Skin of body (tissue), 1 donor: ENCODE measurements at regions not wholly inside any gene's neighbourhood (a gene's known extent, or its start where the extent isn't known, plus 50 kb on each side); places are given as distances from the start of the nearest gene placed in this dataset.
"Not testable (repeated sequence)": the region's sequence is repeated elsewhere in the genome, so short reads cannot be mapped to it uniquely, and the experiment has no call there.

Experiments used
- DNase-seq: peaks from one replicate; lab custom pipeline; 2025; lab: John Stamatoyannopoulos, UW

DNA sequence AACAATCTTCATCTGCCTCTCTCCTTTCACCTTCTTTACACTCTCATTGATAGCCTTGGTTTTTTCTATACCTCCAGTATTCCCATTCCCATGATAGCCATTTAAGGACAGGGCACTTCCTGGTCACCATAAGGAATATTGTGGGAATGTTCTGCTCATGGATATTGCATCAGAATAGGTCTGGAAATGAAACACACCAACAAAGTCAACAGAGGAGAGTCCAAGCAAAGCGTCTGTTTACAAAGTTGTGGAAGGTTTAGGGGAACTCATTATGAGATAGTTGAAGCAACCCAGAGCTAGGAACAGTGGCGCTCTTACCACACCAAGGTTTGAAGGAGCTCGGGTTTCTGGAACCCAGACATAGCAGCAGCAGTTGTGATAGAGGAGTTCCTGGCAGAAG is 150.3 kb upstream of the TNP1 start:
- no peak for DNase-seq

DNA sequence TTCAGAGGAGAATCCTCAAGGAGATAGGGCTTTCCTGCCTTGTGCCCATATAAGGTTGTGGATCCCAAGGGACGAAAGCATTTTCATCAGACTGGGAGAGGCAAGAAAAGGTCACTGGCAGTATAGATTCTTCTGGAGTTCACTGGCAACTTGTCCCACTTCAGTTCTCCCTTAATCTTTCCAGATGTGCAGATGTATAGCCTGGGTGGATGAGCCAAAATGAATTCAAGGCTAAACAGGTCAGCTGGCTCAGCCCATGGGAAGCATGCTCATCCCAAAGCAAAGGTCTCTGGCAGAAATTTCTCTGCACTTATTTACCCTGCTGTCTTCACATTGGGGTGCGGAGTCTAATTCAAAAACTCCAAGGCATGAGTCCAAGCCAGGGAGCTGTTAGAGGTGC is 148.9 kb upstream of the TNP1 start:
- peak; percentile 75 for DNase-seq

DNA sequence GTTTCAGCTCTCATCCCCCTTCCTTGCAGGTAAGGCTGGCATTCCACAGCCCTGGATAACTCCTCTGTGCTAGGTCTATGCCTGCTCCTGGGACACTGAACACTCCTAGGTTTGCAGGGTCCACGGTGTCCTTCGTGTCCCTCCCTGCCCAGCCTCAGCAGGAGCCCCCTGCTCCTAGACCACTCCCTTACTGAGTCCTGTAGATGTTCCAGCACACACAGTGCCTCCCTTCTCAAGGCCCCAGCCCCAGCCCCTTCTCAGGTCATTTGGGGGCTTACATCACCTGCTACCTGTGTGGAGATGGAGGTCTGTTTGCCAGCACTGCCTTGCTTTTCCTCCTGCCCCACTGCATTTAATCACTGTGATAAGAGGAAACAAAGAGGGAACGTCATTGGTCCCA is 146.4 kb upstream of the TNP1 start:
- no peak for DNase-seq

DNA sequence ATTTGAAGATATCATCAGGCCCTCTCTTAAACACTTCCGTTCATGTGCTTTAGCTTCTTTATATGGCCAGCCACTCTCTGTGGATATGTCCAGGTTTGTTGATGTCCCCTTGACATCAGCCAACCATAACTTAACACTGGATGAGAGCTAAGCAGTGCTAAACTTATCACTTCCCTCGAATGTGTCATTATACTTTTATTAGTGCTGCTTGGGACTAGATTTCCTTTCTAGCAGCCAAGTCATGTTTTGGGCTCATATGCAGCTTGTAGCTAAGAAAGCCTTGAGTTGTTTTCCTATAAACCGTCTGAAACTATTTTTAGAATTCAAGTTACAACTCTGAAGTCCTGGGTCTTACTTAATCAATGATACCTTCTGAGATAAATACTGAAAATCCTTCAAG is 144.8 kb upstream of the TNP1 start:
- DNase-seq, result peak; percentile 71

DNA sequence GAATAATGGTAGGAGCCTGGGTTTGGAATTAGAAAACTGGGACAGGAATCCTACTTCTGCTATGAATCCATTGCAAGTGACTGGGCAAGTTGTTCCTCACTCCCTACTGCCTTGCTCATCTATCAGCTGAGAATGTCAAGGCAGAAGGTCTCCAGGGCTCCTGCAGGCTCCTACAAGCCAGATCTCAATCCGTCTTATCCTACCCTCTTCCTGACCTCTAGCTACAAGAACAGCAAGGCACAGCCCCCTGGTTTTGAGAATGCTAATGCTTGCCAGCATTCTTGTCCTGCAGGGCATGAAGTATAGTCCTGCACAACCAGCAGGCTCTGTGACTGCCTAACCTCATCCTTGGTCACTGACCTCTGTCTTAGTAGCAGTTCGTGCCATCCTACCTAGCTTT is 141.9 kb upstream of the TNP1 start:
- DNase-seq, result no peak

DNA sequence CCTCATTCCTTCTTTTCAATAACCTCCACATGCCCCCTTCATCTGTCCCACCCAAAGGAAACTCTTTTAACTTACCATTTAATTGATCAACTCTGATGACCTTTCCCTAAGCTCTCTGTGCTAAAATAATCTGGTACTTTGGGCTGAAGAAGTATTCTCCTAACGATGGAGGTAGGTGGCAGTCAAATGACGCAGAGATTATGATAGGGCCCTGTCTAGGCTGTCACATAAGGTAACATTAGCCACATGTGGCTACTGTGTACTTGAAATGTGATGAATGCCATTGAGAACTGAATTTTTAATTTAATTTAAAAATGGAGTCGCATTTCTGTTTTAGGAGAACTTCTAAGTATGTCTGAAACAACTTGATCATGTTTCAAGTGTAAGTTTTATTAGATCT is 140.5 kb upstream of the TNP1 start:
- no peak for DNase-seq

DNA sequence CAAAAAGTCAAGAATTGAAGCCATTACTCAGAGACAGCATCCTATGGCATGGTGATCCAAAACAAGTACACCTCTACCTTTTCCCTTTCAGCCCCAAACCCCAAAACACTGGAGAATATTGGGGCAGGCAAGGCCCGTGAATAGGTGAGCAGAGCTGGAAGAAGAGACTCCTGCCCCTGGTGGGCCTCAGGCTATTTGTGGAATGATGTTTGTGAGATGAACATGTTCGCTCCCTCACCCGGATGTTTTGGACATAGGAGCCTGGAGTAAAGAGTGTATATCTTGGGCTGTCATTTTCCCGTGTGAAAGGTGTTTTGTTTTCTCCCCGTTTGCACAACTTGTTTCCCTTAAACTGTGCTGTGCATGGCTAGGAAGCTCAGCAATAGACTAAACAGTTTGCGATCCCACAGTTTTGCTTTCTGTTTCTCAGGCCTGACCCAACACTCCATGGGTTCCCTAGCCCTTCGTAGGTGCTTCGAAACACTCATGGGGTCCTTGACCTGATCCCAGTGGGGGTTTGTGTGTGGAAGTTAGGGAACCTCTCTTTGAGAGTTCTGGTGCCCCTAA is 136.5 kb upstream of the TNP1 start:
- DNase-seq, result no peak

DNA sequence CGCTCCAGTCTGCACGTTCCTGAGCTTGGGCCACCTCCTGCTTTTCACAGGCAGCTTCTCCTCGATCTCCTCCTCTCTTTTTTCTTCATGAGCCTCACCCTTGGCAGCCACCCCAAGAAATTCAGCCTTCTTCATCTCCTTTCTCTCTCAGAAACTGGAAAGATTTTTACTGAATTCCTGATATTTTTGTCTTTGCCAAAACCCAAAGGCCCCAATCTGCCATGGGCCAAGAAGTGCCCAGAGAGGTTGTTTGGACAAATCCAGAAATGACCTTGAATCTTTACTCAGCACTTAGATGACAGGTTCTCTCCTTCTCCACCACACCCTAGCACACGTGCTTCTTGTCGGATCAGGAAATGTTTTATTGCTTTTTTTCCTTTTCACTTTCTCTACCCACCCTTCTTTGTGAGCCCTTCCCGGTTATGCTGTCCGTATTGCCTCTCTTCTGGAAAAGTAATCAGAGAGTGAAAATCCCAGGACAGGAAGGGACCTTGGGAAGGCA is 134.5 kb upstream of the TNP1 start:
- DNase-seq, result no peak

DNA sequence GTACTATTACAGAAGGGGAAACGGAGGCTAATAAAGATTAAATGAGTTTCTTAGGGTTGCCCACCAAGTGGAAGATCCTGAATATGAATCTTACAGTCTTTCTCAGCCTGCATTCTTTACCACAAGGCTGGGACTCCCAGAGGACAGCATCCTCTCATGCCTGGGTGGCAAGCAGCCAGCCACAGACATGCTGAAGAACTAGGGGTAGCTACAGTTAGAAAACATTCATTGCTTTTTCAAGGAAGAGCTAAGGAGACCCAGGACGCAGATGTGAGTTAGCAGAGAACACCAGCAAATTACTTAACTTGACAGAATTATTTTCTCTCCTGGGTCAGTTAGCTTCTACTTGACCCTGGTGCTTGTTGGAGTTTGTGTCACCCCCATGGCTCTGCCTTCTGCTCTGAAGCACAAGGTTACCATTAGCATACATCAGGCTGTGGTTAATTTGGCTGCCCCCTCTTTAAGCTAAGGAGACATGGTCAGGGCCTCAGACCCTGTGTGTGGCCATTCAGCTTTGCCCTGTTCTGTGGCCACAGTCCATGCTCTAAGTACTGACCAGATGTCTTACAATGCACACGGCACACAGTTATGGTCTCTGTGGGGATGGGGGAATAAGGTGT is 132.3 kb upstream of the TNP1 start:
- DNase-seq, result peak; percentile 64

DNA sequence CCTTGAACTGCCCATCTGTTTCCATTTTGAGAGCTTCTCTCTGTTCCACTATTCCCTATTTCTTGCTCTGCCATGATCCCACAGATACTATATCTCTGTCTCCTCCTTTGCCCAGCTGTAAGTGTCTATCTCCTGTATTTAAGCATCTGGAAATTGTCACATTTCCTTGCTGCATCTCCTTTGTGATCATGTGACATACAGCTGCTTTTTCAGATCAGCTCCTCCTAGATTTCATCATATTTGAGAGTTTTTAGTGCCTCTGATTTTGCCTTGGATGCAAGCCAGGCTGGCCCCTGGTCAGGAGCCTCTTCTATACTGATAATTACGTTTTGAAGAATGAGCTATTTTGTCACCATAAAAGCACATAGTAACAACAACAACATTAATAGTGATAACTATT is 131.7 kb upstream of the TNP1 start:
- peak; percentile 78 for DNase-seq

DNA sequence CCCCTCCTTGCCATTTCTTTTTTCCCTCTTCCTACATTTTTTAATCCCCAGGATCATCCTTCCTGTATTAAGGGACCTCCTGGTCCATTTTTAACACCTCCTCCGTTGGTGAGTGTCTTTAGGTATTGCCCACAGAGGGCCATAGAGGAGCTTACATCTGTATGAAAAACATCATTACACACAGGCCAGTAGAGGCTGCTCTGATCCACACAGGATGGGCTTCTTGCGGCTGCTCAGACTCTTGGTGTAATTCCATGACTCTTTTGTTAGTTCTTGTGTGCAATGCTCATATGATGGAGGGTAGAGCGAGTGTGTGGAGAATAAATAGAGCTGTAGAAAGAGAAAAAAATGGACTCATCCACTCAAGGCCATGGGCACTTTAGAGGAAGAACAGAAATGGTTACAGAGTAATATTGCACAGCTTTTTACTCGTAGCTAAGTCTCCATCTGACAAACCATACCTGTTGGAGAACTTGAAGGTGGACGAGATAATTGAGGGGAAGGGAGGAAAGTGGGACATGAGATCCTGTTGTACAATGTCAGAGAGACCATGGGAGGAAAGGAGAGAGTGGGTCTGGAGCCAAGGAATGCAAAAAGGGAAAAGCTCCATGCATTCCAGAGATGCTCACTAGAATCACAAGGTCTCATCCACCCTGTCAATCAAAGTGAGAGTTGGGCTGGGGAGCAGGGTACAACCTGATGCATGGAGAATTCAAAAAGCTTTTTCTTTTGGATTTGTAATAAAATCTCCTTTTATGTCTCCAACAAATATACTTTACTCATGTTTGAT is 129.7 kb upstream of the TNP1 start:
- peak; percentile 12 for DNase-seq

DNA sequence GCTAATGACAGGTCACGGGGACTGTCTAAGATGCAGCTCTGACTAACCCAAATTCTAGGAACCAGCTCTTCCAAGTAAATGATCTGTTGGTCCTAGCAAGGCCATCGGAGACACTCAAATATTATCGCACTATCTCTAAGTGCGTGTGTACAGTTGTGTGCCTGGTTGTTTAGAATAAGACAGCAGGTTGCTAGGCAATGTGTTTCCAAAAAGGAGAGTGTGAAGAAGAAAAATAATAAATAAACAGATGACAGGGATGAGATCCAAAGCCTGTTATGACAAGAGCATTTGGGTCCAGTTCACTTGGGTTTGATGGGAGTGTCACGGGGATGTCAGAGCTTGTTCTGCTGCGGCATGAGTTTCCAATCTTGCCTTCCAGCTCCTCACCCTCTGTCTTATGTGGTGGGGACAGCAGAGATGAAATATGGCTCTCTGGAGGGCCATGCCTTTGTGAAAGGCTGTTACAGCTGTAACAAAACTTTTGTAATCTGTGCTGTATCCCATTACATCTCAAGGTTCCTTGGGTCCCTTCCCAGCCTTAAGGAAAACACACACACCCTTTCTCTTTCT is 127.5 kb upstream of the TNP1 start:
- DNase-seq, result peak; percentile 99

DNA sequence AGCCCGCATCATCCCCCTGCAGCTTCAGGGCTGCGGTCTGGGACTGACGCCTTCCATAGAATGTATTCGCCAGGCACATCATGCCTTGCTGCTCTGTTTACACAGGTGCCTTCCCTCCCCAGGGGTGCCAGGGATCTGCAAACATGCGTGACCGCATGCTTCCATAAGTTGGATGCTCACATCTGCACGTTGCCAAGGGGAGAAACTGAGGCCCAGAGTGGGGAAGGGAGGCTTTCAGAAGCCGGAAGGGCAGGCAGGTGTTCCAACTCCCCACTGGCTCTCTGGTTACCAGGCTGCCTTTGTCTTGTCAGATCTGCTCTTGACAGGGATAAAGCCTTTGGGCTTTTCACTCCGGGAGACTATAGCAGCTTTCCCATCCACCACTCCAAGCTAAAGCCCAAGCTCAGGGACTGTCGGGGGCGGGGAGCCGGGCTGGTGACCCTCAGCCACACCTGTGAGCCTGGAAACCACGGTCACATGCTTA is 125.8 kb upstream of the TNP1 start:
- DNase-seq, result no peak

DNA sequence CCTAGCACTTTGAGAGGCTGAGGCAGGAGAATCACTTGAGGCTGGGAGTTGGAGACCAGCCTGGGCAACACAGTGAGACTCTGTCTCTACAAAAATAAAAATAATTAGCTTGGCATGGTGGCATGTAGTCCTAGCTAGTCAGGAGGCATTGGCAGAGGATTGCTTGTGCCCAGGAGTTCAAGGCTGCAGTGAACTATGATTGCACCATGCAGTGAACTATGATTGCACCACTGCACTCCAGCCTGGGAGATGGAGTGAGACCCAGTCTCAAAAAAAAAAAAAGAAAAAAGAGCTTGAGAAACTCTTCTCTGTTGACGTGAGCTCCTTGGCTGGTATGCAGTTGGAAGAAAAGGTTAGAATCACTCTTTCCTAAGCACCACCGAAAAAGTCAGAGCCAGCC is 125.1 kb upstream of the TNP1 start:
- no peak for DNase-seq

DNA sequence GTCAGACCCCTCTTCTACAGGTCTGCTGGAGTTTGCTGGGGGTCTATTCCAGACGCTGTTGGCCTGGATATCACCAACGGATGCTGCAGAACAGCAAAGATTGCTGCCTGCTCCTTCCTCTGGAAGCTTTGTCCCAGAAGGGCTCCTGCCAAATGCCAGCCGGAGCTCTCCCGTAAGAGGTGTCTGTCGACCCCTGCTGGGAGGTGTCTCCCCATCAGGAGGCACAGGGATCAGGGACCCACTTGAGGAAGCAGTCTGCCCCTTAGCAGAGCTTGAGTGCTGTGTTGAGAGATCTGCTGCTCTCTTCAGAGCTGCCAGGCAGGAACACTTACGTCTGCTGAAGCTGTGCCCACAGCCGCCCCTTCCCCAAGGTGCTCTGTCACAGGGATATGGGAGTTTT is 122.1 kb upstream of the TNP1 start:
- DNase-seq, result not testable (repeated sequence)

DNA sequence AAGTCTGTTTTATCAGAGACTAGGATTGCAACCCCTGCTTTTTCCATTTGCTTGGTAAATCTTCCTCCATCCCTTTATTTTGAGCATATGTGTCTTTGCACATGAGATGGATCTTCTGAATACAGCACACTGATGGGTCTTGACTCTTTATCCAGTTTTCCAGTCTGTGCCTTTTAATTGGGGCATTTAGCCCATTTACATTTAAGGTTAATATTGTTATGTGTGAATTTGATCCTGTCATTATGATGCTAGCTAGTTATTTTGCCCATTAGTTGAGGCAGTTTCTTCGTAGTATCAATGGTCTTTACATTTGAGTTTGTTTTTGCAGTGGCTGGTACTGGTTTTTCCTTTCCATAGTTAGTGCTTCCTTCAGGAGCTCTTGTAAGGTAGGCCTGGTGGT is 120.6 kb upstream of the TNP1 start:
- DNase-seq, result not testable (repeated sequence)

DNA sequence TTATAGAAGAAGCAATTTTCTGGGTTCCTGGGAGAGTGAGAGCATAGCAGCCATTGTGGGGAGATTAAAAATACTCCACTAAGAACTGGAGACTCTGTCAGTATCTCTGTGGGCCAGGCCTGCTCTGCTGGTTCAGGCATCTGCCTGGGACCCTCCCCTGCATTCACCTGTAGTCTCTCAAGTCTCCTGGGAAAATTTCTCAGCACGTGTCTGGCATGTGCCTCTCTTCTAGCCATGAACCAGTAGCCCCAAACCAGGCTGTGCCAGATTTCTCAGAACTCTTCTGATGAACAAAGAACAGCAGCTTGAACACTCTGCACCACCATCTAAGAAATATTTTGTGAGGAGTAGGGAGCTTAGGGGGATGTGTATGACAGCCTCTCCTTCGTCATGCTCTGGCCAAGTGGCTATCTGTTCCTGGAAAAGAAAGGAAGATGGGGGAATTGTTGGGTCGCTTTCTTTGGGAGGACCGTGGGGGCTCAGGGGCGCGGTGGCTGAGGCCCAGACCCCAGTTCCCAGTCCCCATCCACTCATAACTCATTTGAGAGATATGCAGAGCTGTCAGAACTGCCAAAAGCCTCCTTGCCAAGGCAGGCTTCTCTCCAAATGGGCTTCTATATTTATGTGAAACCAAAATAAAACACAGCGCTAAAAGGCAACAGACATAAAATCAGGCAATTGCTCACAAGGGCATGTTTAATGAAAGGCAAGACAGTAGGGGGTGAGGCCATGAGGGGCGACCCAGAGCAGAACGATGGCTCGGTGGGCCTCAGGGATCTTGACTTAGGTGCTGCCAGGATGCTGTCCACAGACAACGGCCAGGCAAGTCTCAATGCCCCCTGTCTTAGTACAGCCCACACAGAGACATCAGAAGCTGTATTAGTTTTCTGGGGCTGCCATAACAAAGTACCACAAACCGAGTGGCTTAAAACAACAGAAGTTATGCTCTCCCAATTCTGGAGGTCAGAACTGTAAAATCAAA is 114.7 kb upstream of the TNP1 start:
- DNase-seq, result peak; percentile 58

DNA sequence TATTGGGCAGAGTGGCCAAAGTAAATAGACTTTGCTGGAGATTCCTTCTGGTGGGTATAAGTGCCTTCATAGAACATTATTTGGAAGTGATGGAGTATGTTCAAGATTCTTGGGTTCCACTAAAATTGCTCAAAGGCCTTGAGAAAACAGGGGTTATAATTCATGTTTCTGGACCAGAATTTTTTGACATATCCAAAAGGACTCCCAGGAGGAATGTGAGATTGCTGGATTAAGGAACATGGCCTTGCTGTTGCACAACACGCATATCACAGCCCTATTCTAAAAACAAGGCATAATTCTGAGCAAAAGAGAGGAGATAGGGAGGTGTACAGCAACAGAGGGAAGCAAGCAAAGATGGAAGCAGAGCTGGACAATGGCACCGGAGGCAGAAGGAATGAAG is 111.7 kb upstream of the TNP1 start:
- no peak for DNase-seq

DNA sequence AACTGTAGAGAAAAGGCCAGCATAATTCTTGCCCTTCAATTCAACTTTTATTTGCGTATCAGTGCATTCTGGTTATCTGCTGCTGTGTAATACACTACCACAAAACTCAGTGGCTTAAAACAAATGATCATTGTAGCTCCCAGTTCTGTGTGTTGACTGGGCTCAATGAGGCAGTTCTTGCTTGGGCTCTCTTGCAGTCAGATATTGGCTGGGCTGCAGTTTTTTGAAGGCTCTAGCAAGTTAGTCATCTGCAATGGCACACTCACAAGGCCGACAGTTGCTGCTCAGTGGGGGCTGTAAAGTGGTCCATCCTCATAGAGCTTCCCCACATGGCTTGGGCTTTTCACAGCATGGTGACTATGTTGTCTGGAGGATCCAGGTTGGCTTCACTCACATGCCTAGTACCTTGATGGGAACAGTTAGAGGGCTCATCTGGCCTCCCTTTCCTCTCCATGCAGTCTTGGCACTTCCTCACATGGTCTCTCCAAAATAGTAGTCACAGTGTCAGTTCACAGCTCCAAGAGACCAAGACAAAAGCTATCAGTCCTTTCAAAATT is 110.6 kb upstream of the TNP1 start:
- DNase-seq, result no peak

DNA sequence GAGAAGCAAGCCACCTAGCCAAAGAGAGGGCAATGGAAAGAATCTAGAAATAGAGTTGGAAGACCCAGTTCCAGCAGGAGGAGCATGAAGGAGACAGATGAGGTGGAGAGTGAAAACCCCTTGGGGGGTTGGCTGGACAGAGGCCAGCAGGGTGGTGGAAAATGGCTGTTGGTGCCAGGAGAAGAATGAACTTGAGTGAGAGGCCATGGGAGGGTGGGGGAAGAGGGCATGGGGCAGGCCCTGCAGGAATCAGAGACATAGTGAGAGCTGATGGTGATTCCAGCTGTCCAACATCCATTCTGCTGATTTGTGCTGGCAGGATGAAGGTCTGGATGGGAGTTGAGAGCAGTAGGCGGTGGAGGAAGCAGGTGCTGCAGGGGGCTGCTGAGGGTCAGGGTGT is 108.0 kb upstream of the TNP1 start:
- no peak for DNase-seq
